GM23338 (cell line): ENCODE measurements at regions not wholly inside any gene's neighbourhood (a gene's known extent, or its start where the extent isn't known, plus 50 kb on each side); places are given as distances from the start of the nearest gene placed in this dataset.

Experiments used
- ATAC-seq: fragments of 200-7000 bp; cut with Tn5 transposase; 3 replicates; pipeline ENCODE4 v1.9.1; 2020
- DNase-seq: peaks from one replicate; pipeline ENCODE4 v3.0.0-alpha.2; 2015; ENCODE audit warnings: low spot score
- H2AFZ ChIP-seq: fragments of 200-600 bp; sonication (generic); 2 replicates; pipeline ENCODE4 v1.8.0; 2016; ENCODE audit warnings: antibody characterized with exemption, mild to moderate bottlenecking, moderate library complexity
- H3F3A ChIP-seq: fragments of 200-600 bp; sonication (generic); replicated peaks from 2 replicates; pipeline ENCODE4 v1.8.0; 2017; ENCODE audit warnings: antibody characterized with exemption, mixed run types, low read depth
- H3K27ac ChIP-seq: fragments of 200-600 bp; sonication (generic); 2 replicates; pipeline ENCODE4 v1.6.1; 2016; ENCODE audit warnings: low read depth
- H3K27me3 ChIP-seq: fragments of 200-600 bp; sonication (generic); 2 replicates; pipeline ENCODE4 v1.8.0; 2016; ENCODE audit warnings: mild to moderate bottlenecking, mixed run types, moderate library complexity; ENCODE audit not compliant: insufficient read depth
- H3K36me3 ChIP-seq: fragments of 200-600 bp; sonication (generic); 2 replicates; pipeline ENCODE4 v1.8.0; 2016; ENCODE audit warnings: mild to moderate bottlenecking; ENCODE audit not compliant: insufficient read depth
- H3K4me1 ChIP-seq: fragments of 200-600 bp; sonication (generic); 2 replicates; pipeline ENCODE4 v1.8.0; 2016; ENCODE audit warnings: mild to moderate bottlenecking, moderate library complexity; ENCODE audit not compliant: insufficient read depth
- H3K4me2 ChIP-seq: fragments of 200-600 bp; sonication (generic); 2 replicates; pipeline ENCODE4 v1.7.1; 2017; ENCODE audit warnings: mixed run types
- H3K4me3 ChIP-seq: fragments of 200-600 bp; sonication (generic); 2 replicates; pipeline ENCODE4 v1.6.1; 2016; ENCODE audit warnings: mixed run types
- H3K79me2 ChIP-seq: fragments of 200-600 bp; sonication (generic); replicated peaks from 2 replicates; pipeline ENCODE4 v1.8.0; 2017; ENCODE audit warnings: mild to moderate bottlenecking; ENCODE audit not compliant: insufficient read depth
- H3K9me2 ChIP-seq: fragments of 200-600 bp; sonication (generic); 2 replicates; pipeline ENCODE4 v1.8.0; 2017; ENCODE audit not compliant: insufficient read depth
- H4K20me1 ChIP-seq: fragments of 200-600 bp; sonication (generic); replicated peaks from 2 replicates; pipeline ENCODE4 v1.8.0; 2017; ENCODE audit warnings: mild to moderate bottlenecking; ENCODE audit not compliant: insufficient read depth
- H3K27ac Mint-ChIP-seq: 2 replicates; pipeline ENCODE4 v1.8.0; 2020; ENCODE audit warnings: inconsistent platforms, mild to moderate bottlenecking, moderate library complexity, mixed read lengths
- H3K27me3 Mint-ChIP-seq: 3 replicates; pipeline ENCODE4 v1.8.0; 2022; ENCODE audit warnings: low read depth, mild to moderate bottlenecking, moderate library complexity, mixed read lengths, inconsistent platforms; ENCODE audit not compliant: insufficient read depth, poor library complexity
- H3K36me3 Mint-ChIP-seq: 3 replicates; pipeline ENCODE4 v1.8.0; 2021; ENCODE audit warnings: low read depth, mild to moderate bottlenecking, inconsistent platforms, moderate library complexity, mixed read lengths
- H3K4me1 Mint-ChIP-seq: 3 replicates; pipeline ENCODE4 v1.8.0; 2020; ENCODE audit warnings: mild to moderate bottlenecking, inconsistent platforms, mixed read lengths
- H3K4me3 Mint-ChIP-seq: 3 replicates; pipeline ENCODE4 v1.8.0; 2021; ENCODE audit warnings: moderate library complexity, mild to moderate bottlenecking, inconsistent platforms, mixed read lengths
- H3K9me3 Mint-ChIP-seq: 3 replicates; pipeline ENCODE4 v1.8.0; 2020; ENCODE audit warnings: moderate library complexity, mild to moderate bottlenecking, inconsistent platforms, mixed read lengths
- CREB1 ChIP-seq: fragments of 250-450 bp; sonication (Bioruptor Pico); IDR thresholded peaks from 2 replicates; pipeline ENCODE4 v1.5.0; 2020; ENCODE audit warnings: low read depth, mild to moderate bottlenecking, moderate library complexity
- CTCF ChIP-seq, 2 experiments: fragments of 200-600 bp in 1 of 2; sonication (generic) in 1 of 2; conservative IDR thresholded peaks; 2 replicates each; pipeline versions ENCODE4 v1.5.1 to v1.6.1; 2016 to 2017; ENCODE audit warnings: antibody characterized with exemption in 2 of 2, low read depth in 2 of 2, mild to moderate bottlenecking in 2 of 2, moderate library complexity in 1 of 2
- ETS1 ChIP-seq: IDR thresholded peaks from 2 replicates; pipeline ENCODE4 v1.6.1; 2016; ENCODE audit warnings: antibody characterized with exemption
- EZH2 ChIP-seq: fragments of 200-600 bp; sonication (generic); IDR thresholded peaks from one replicate; pipeline ENCODE4 v1.8.0; 2017; ENCODE audit warnings: antibody characterized with exemption, mild to moderate bottlenecking, low read depth; ENCODE audit not compliant: unreplicated experiment
- EZH2phosphoT487 ChIP-seq: fragments of 200-600 bp; sonication (generic); IDR thresholded peaks from one replicate; pipeline ENCODE4 v1.8.1; 2018; ENCODE audit warnings: antibody characterized with exemption; ENCODE audit not compliant: unreplicated experiment
- JUNB ChIP-seq: IDR thresholded peaks from one replicate; pipeline ENCODE4 v1.6.1; 2016; ENCODE audit warnings: antibody characterized with exemption; ENCODE audit not compliant: unreplicated experiment
- NANOG ChIP-seq: IDR thresholded peaks from 2 replicates; pipeline ENCODE4 v1.6.1; 2016; ENCODE audit warnings: antibody characterized with exemption, borderline replicate concordance
- STAT1 ChIP-seq: IDR thresholded peaks from one replicate; pipeline ENCODE4 v1.6.1; 2016; ENCODE audit warnings: antibody characterized with exemption; ENCODE audit not compliant: unreplicated experiment
- ZNF114 ChIP-seq: fragments of 250-450 bp; sonication (Bioruptor Pico); IDR thresholded peaks from 2 replicates; pipeline ENCODE4 v1.5.0; 2020; ENCODE audit warnings: mild to moderate bottlenecking, moderate library complexity
- ZNF331 ChIP-seq: fragments of 250-450 bp; sonication (Bioruptor Pico); IDR thresholded peaks from 2 replicates; pipeline ENCODE4 v1.5.0; 2020; ENCODE audit warnings: low read depth, mild to moderate bottlenecking, moderate library complexity

GRCh38 chr1:4331767-4332163, 322.6 kb upstream of the AJAP1 start (continued):
- no peak for TF ChIP-seq STAT1
- TF ChIP-seq CTCF (conservative IDR thresholded peaks at IDR 0.05; ENCODE audit: low read depth in 2 of 2), result no peak
- TF ChIP-seq ETS1, result no peak
- TF ChIP-seq ZNF331 (CRISPR knock-in tag), result no peak
- TF ChIP-seq EZH2, result no peak
- no peak for TF ChIP-seq EZH2phosphoT487
- no peak for TF ChIP-seq CREB1 (CRISPR knock-in tag)
- no peak for TF ChIP-seq JUNB
- no peak for TF ChIP-seq NANOG

- no peaks in the 10 kb centered on the region for H3K27me3 ChIP-seq
- H3F3A ChIP-seq, result no peaks in the 10 kb centered on the region
- no peak overlapping the region for H3K4me3 Mint-ChIP-seq
- H3K27me3 Mint-ChIP-seq, result peaks cover 4% of the 10 kb centered on the region
- H3K36me3 ChIP-seq, result no peaks in the 10 kb centered on the region; the same call in 1 of the 2 replicates
- H3K36me3 Mint-ChIP-seq, result peaks cover 20% of the 10 kb centered on the region
- H3K27ac Mint-ChIP-seq, result no peak overlapping the region
- no peak overlapping the region for H3K4me3 ChIP-seq
- H3K27ac ChIP-seq, result no peak overlapping the region
- no peaks in the 10 kb centered on the region for H3K4me1 Mint-ChIP-seq
- H3K9me3 Mint-ChIP-seq, result peaks cover 89% of the 10 kb centered on the region
- H3K4me2 ChIP-seq, result no peak overlapping the region
- no peak for ATAC-seq
- no peaks in the 10 kb centered on the region for H3K4me1 ChIP-seq
- TF ChIP-seq CTCF (conservative IDR thresholded peaks at IDR 0.05; ENCODE audit: low read depth in 2 of 2) (no peak), STAT1 (no peak), ZNF114 (no peak)
- no peaks in the 10 kb centered on the region for H3K79me2 ChIP-seq
- H4K20me1 ChIP-seq, result no peaks in the 10 kb centered on the region
- no peak for DNase-seq
- no peak overlapping the region for H2AFZ ChIP-seq
- no peaks in the 10 kb centered on the region for H3K9me2 ChIP-seq
Observed at GRCh38 chr1:4336507-4336906, 317.9 kb upstream of the AJAP1 start.
